Stimulated activated CD8-positive, alpha-beta memory T cell treated with anti-CD3 and anti-CD28 coated beads, Interleukin-2, amount 100 ng/mL, for 1 hour (primary cell): ENCODE measurements at regions not wholly inside any gene's neighbourhood (a gene's known extent, or its start where the extent isn't known, plus 50 kb on each side); places are given as distances from the start of the nearest gene placed in this dataset.

Experiments
- DNase-seq, 2 donors: peaks; one replicate each; pipeline ENCODE4 v3.0.0-alpha.2; 2020; ENCODE audit warnings: low read depth in 2 of 2

- DNase-seq, result no peak
These were observed 256.8 kb downstream of the GABRG2 start for GRCh38 chr5:162324328-162324727.

- no peak for DNase-seq
These were observed 257.7 kb downstream of the GABRG2 start for GRCh38 chr5:162325143-162325727.

- DNase-seq, result no peak
These were observed 267.4 kb downstream of the GABRG2 start for GRCh38 chr5:162334944-162335343.

GRCh38 chr5:162360373-162360931 lies 292.9 kb downstream of the GABRG2 start:
- DNase-seq, result no peak

GRCh38 chr5:162372256-162372655 lies 304.7 kb downstream of the GABRG2 start:
- DNase-seq, result no peak

- no peak for DNase-seq
These were observed 310.3 kb downstream of the GABRG2 start for GRCh38 chr5:162377895-162378294.

- DNase-seq, result no peak
These were observed 315.3 kb downstream of the GABRG2 start for GRCh38 chr5:162382839-162383238.

GRCh38 chr5:162384225-162384624 lies 316.7 kb downstream of the GABRG2 start:
- no peak for DNase-seq

- DNase-seq, result no peak
These were observed 324.3 kb downstream of the GABRG2 start for GRCh38 chr5:162391833-162392232.

GRCh38 chr5:162392336-162392735 lies 324.8 kb downstream of the GABRG2 start:
- DNase-seq, result no peak

GRCh38 chr5:162393534-162393933 lies 326.0 kb downstream of the GABRG2 start:
- DNase-seq, result no peak

GRCh38 chr5:162407614-162408013 lies 340.0 kb downstream of the GABRG2 start:
- no peak for DNase-seq

GRCh38 chr5:162410365-162410764 lies 342.8 kb downstream of the GABRG2 start:
- DNase-seq, result no peak

- no peak for DNase-seq
These were observed 361.6 kb downstream of the GABRG2 start for GRCh38 chr5:162429142-162429541.

GRCh38 chr5:162434281-162434680 lies 366.7 kb downstream of the GABRG2 start:
- DNase-seq, result no peak

- DNase-seq, result no peak
These were observed 368.5 kb downstream of the GABRG2 start for GRCh38 chr5:162436055-162436454.

- no peak for DNase-seq
These were observed 376.7 kb downstream of the GABRG2 start for GRCh38 chr5:162444129-162444762.

- DNase-seq, result no peak
These were observed 388.5 kb downstream of the GABRG2 start for GRCh38 chr5:162456086-162456485.

GRCh38 chr5:162466011-162466410 lies 398.4 kb downstream of the GABRG2 start:
- no peak for DNase-seq

GRCh38 chr5:162473041-162473714 lies 405.6 kb downstream of the GABRG2 start:
- no peak for DNase-seq

GRCh38 chr5:162474239-162474638 lies 406.7 kb downstream of the GABRG2 start:
- no peak for DNase-seq

GRCh38 chr5:162484095-162484494 lies 416.5 kb downstream of the GABRG2 start:
- no peak for DNase-seq

GRCh38 chr5:162484986-162485385 lies 417.4 kb downstream of the GABRG2 start:
- no peak for DNase-seq
